Left renal cortex interstitium (tissue), 4 donors: ENCODE measurements at regions not wholly inside any gene's neighbourhood (a gene's known extent, or its start where the extent isn't known, plus 50 kb on each side); places are given as distances from the start of the nearest gene placed in this dataset.

Source experiments
- DNase-seq, 4 donors: peaks; one replicate each; pipeline ENCODE4 v3.0.0-alpha.2; 2013; ENCODE audit warnings: low read depth in 4 of 4, low spot score in 2 of 4, missing footprints in 1 of 4

GRCh38 chr3:99542767-99543518, 95.5 kb upstream of the COL8A1 start:
- no peak for DNase-seq

GRCh38 chr3:99541181-99541580, 97.2 kb upstream of the COL8A1 start:
- DNase-seq: no peak

GRCh38 chr3:99537416-99537815, 101.0 kb upstream of the COL8A1 start:
- no peak for DNase-seq

- no peak for DNase-seq
These were observed 101.7 kb upstream of the COL8A1 start for GRCh38 chr3:99536555-99537314.

- DNase-seq: no peak
These were observed 103.3 kb upstream of the COL8A1 start for GRCh38 chr3:99534951-99535704.

- DNase-seq: no peak
These were observed 106.1 kb upstream of the COL8A1 start for GRCh38 chr3:99532246-99532645.

GRCh38 chr3:99529265-99529664, 109.1 kb upstream of the COL8A1 start:
- DNase-seq: no peak

- DNase-seq: no peak
These were observed 111.5 kb upstream of the COL8A1 start for GRCh38 chr3:99526921-99527320.

- no peak for DNase-seq
These were observed 113.8 kb upstream of the COL8A1 start for GRCh38 chr3:99524559-99524958.

- no peak for DNase-seq
These were observed 114.8 kb upstream of the COL8A1 start for GRCh38 chr3:99523431-99524127.

GRCh38 chr3:99522147-99522546, 116.2 kb upstream of the COL8A1 start:
- no peak for DNase-seq

GRCh38 chr3:99521551-99521950, 116.8 kb upstream of the COL8A1 start:
- DNase-seq: no peak

GRCh38 chr3:99520513-99520912, 117.9 kb upstream of the COL8A1 start:
- no peak for DNase-seq

GRCh38 chr3:99516936-99517335, 121.5 kb upstream of the COL8A1 start:
- no peak for DNase-seq

- DNase-seq: no peak
These were observed 122.5 kb upstream of the COL8A1 start for GRCh38 chr3:99515891-99516290.

GRCh38 chr3:99509224-99509623, 129.2 kb upstream of the COL8A1 start:
- no peak for DNase-seq

- DNase-seq: no peak
These were observed 130.2 kb upstream of the COL8A1 start for GRCh38 chr3:99508191-99508590.

GRCh38 chr3:99505646-99506269, 132.6 kb upstream of the COL8A1 start:
- DNase-seq: no peak

GRCh38 chr3:99505200-99505599, 133.2 kb upstream of the COL8A1 start:
- no peak for DNase-seq

GRCh38 chr3:99504258-99504657, 134.1 kb upstream of the COL8A1 start:
- no peak for DNase-seq
